ENCODE measurements at regions not wholly inside any gene's neighbourhood (a gene's known extent, or its start where the extent isn't known, plus 50 kb on each side); places are given as distances from the start of the nearest gene placed in this dataset.

DNA sequence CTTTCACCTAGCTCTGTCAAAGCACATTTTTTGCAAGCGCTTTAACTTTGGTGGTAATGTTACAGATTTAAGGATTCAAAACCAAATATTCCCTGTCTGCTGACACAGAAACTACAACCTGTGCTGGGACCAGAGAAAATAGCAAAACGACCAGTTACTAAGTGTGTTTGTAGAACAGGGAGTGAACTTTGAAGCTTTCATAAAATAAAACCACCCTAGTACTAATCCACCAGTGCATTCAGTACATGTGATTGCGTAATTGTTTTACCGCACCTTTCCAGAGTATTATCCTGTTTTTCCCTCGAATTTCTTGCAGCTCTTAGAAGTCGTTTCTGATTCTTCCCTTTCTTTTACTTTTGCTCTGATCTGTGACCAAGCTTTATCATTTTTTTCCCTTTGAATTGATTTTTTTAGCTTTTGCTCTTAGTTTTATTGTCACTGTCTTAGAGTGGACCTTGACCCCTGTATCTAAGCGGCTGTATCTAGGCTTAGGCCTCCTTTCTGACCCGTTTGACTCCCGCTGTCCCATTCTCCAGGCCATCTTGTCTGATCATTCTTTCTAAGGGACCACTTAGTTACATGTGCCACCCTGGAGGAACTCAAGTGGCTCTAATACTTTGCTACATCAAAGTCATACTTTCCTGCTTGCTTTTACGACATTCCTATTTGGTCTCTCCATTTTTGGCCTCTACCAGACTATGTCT lies 429.4 kb downstream of the PCNX1 start:
- no peak for TF ChIP-seq ZNF274 (IDR thresholded peaks at IDR 0.05; ENCODE audit: low read depth, low read length)
- no peak for TF ChIP-seq YY1 (IDR thresholded peaks at IDR 0.05; ENCODE audit: insufficient read depth, insufficient read length)
- no peak for TF ChIP-seq SUZ12 (IDR thresholded peaks at IDR 0.05; ENCODE audit: extremely low read depth, insufficient read depth, insufficient read length)
